NCI-H69 (cell line): ENCODE measurements at regions not wholly inside any gene's neighbourhood (a gene's known extent, or its start where the extent isn't known, plus 50 kb on each side); places are given as distances from the start of the nearest gene placed in this dataset.

Source experiments
- DNase-seq: peaks from one replicate; lab custom pipeline; 2025; lab: John Stamatoyannopoulos, UW

DNA sequence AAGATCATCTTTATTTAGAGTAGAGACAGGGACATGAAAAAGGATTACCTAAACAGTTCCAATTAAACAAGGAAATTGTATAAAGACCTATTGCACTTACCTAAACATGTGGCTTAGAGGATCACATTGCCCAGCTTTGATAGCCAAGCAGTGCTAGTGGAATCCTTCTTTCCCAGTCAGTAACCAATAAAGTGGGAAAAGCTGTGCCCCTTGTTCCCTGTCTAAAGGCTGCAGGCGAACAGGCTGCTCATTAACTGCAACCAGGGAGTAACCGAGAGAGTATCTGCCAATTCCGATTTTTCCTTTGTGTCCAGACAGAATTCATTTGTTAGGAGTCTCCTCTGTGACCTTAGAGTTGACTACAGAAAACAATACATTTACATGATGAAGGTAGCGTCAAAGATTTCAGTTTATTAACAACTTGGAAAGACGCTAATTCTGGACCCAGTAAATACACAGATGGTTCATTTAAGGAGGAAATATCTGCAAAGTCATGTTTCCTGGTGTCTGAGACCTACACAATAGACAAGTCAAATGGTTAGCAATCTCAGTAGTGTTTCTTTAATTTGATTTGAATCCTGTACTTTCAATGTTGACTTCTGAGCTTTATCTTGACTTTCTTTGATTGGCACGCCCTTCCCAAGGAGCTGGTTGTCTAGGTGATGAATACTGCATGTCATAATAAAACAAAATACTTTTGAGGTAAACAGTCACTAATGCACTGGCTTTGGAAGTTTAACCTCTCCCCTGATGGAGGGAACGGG, 57.3 kb upstream of the MET start:
- DNase-seq = no peak

- peak; percentile 56 for DNase-seq
These were observed 55.4 kb upstream of the MET start for GRCh38 chr7:116616555-116617059.

GRCh38 chr7:116617878-116618277, 54.1 kb upstream of the MET start:
- DNase-seq = peak; percentile 81

- DNase-seq = peak; percentile 37
These were observed 53.5 kb upstream of the MET start for GRCh38 chr7:116618338-116619128.

GRCh38 chr7:116621649-116622048, 50.3 kb upstream of the MET start:
- DNase-seq = no peak
